ENCODE measurements at regions not wholly inside any gene's neighbourhood (a gene's known extent, or its start where the extent isn't known, plus 50 kb on each side); places are given as distances from the start of the nearest gene placed in this dataset.
"Not testable (repeated sequence)": the region's sequence is repeated elsewhere in the genome, so short reads cannot be mapped to it uniquely, and the experiment has no call there.

GRCh38 chr12:83317595-83317994 is 630.9 kb downstream of the TMTC2 start:
- no peaks in the 10 kb centered on the region for H3K4me1 ChIP-seq (ENCODE audit: control insufficient read depth in 2 of 2, insufficient read depth in 2 of 2, low read length in 1 of 2)
- 87% methylated on average over 3 of the region's 3 CpGs for WGBS, 2 donors
- H3K27ac ChIP-seq (ENCODE audit: low read depth in 2 of 2, low read length in 1 of 2) = no peak overlapping the region

DNA sequence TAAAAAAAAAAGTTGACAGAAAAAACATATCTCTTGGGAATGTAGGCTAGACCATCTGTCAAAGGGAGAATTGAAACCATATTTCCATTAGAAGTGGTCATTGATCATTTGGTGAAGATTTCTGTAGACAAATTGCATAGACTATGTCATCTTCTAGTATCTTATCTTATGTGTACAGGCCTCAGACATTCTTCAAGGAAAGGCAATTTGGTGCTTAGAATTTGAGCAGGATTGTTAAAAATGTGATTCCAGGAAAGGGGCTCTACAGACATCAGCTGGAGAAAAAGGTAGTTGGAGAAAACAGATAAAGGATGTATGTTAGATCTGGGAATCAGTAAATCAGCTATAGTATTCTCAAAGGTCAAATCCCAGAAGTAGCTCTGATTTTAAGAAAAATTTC is 627.1 kb downstream of the TMTC2 start:
- Histone ChIP-seq H3K36me3 (ENCODE audit: control insufficient read depth in 2 of 2, insufficient read depth in 2 of 2, low read length in 1 of 2) (no peaks in the 10 kb centered on the region), H3K9me3 (ENCODE audit: control insufficient read depth in 2 of 2, insufficient read depth in 1 of 2, low read depth in 1 of 2, low read length in 1 of 2) (no peaks in the 10 kb centered on the region), H3K27me3 (ENCODE audit: control insufficient read depth in 1 of 2, insufficient read depth in 2 of 2, low read length in 2 of 2) (no peaks in the 10 kb centered on the region), H3K4me3 (ENCODE audit: low read depth in 1 of 2, low read length in 2 of 2) (no peak overlapping the region), H3K27ac (ENCODE audit: low read depth in 2 of 2, low read length in 1 of 2) (no peak overlapping the region), H3K4me1 (ENCODE audit: control insufficient read depth in 2 of 2, insufficient read depth in 2 of 2, low read length in 1 of 2) (no peaks in the 10 kb centered on the region)

More at GRCh38 chr12:83317595-83317994, 630.9 kb downstream of the TMTC2 start:
- Histone ChIP-seq H3K9me3 (ENCODE audit: control insufficient read depth in 2 of 2, insufficient read depth in 1 of 2, low read depth in 1 of 2, low read length in 1 of 2) (no peaks in the 10 kb centered on the region), H3K4me3 (ENCODE audit: low read depth in 1 of 2, low read length in 2 of 2) (no peak overlapping the region), H3K36me3 (ENCODE audit: control insufficient read depth in 2 of 2, insufficient read depth in 2 of 2, low read length in 1 of 2) (no peaks in the 10 kb centered on the region), H3K27me3 (ENCODE audit: control insufficient read depth in 1 of 2, insufficient read depth in 2 of 2, low read length in 2 of 2) (no peaks in the 10 kb centered on the region)

DNA sequence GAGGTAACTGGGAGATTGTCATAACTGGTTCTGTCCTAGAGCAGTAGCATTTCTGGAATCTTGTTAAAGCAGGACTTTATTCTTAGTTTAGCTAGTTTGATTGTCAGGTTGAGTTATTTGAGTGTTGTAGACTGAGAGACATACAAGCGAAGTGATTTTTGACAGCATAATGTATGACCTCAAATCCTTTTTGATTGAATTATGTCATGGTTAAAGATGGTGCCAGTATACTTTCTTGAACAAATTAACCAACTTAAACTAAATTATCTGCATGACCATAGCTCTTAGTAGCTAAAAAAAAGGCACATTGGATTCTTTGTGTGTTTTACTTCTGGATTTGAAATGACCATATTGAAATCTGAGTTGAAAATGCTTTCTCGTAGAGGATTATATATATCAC is 626.6 kb downstream of the TMTC2 start:
- Histone ChIP-seq H3K9me3 (ENCODE audit: control insufficient read depth in 2 of 2, insufficient read depth in 1 of 2, low read depth in 1 of 2, low read length in 1 of 2) (no peaks in the 10 kb centered on the region), H3K4me3 (ENCODE audit: low read depth in 1 of 2, low read length in 2 of 2) (no peak overlapping the region), H3K36me3 (ENCODE audit: control insufficient read depth in 2 of 2, insufficient read depth in 2 of 2, low read length in 1 of 2) (no peaks in the 10 kb centered on the region), H3K27me3 (ENCODE audit: control insufficient read depth in 1 of 2, insufficient read depth in 2 of 2, low read length in 2 of 2) (no peaks in the 10 kb centered on the region), H3K27ac (ENCODE audit: low read depth in 2 of 2, low read length in 1 of 2) (no peak overlapping the region), H3K4me1 (ENCODE audit: control insufficient read depth in 2 of 2, insufficient read depth in 2 of 2, low read length in 1 of 2) (no peaks in the 10 kb centered on the region)
- WGBS, 2 donors = 81 to 86% methylated on average over 2 of the region's 2 CpGs

DNA sequence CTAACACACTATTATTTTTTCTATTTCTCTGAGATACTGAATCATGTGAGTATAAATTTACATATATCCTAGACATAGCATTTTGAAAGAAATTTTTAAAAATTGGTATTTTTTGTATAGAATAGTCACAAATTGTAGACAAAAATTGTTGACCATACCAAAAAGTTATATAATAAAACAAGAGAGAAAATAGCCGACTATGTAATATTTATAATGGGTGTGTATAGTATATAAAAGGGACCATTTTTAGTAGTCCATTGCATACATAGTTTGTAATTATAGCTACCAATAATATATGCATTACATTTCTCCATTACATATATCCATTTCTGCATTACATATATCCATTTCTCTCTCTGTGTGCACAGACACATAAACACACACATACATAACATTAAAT is 590.2 kb downstream of the TMTC2 start:
- no peaks in the 10 kb centered on the region for H3K27me3 ChIP-seq (ENCODE audit: control insufficient read depth in 1 of 2, insufficient read depth in 2 of 2, low read length in 2 of 2)
- no peak overlapping the region for H3K27ac ChIP-seq (ENCODE audit: low read depth in 2 of 2, low read length in 1 of 2)
- no peak overlapping the region for H3K4me3 ChIP-seq (ENCODE audit: low read depth in 1 of 2, low read length in 2 of 2)
- 91 to 93% methylated on average over 1 of the region's 1 CpG for WGBS, 2 donors
- no peaks in the 10 kb centered on the region for H3K36me3 ChIP-seq (ENCODE audit: control insufficient read depth in 2 of 2, insufficient read depth in 2 of 2, low read length in 1 of 2)
- H3K4me1 ChIP-seq (ENCODE audit: control insufficient read depth in 2 of 2, insufficient read depth in 2 of 2, low read length in 1 of 2) = no peaks in the 10 kb centered on the region
- peaks cover 0 to 2% of the 10 kb centered on the region in 2 donors for H3K9me3 ChIP-seq (ENCODE audit: control insufficient read depth in 2 of 2, insufficient read depth in 1 of 2, low read depth in 1 of 2, low read length in 1 of 2)

DNA sequence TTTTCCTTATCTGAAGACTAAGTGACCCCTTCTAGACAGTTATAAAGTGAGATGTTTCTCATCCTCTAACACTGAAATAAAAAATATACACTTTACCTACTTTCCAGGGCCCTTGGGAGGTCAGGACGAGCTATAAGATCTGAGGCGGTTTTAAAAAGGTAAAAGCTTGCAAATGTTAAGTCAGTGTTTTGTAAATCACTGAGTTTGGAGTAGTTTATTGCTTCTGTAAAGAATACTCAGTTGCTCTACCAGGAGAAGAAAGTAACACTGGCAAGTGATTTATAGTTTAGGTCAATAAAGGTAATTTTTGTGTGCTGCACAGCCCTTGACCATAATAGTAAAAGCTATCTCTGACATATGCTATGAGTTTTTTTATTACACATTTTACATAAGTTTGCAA is 584.5 kb downstream of the TMTC2 start:
- Histone ChIP-seq H3K4me3 (ENCODE audit: low read depth in 1 of 2, low read length in 2 of 2) (no peak overlapping the region), H3K4me1 (ENCODE audit: control insufficient read depth in 2 of 2, insufficient read depth in 2 of 2, low read length in 1 of 2) (no peaks in the 10 kb centered on the region), H3K36me3 (ENCODE audit: control insufficient read depth in 2 of 2, insufficient read depth in 2 of 2, low read length in 1 of 2) (no peaks in the 10 kb centered on the region), H3K9me3 (ENCODE audit: control insufficient read depth in 2 of 2, insufficient read depth in 1 of 2, low read depth in 1 of 2, low read length in 1 of 2) (no peaks in the 10 kb centered on the region), H3K27me3 (ENCODE audit: control insufficient read depth in 1 of 2, insufficient read depth in 2 of 2, low read length in 2 of 2) (no peaks in the 10 kb centered on the region), H3K27ac (ENCODE audit: low read depth in 2 of 2, low read length in 1 of 2) (no peak overlapping the region)
- WGBS, 2 donors = 81 to 88% methylated on average over 2 of the region's 2 CpGs

DNA sequence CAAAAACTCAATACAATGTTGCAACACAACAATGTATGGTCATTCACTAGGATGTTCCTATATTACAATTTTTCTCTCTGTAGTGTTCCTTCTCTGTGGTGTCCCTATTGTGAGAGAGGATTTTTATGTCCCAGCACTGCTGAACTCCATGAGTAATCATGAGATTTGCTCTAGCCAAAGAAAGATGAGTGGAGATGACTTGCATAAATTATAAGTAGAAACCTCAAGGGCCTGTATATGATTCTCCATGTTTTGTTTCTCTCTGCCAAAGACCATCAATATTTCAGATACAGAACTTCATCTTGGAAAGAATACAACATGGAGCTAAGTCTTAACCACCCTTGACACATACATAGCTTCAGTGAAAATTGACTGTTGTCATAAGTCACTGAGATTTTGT is 579.1 kb downstream of the TMTC2 start:
- no peaks in the 10 kb centered on the region for H3K27me3 ChIP-seq (ENCODE audit: control insufficient read depth in 1 of 2, insufficient read depth in 2 of 2, low read length in 2 of 2)
- H3K4me1 ChIP-seq (ENCODE audit: control insufficient read depth in 2 of 2, insufficient read depth in 2 of 2, low read length in 1 of 2) = no peaks in the 10 kb centered on the region
- no peaks in the 10 kb centered on the region for H3K36me3 ChIP-seq (ENCODE audit: control insufficient read depth in 2 of 2, insufficient read depth in 2 of 2, low read length in 1 of 2)
- no peaks in the 10 kb centered on the region for H3K9me3 ChIP-seq (ENCODE audit: control insufficient read depth in 2 of 2, insufficient read depth in 1 of 2, low read depth in 1 of 2, low read length in 1 of 2)
- H3K27ac ChIP-seq (ENCODE audit: low read depth in 2 of 2, low read length in 1 of 2) = no peak overlapping the region
- H3K4me3 ChIP-seq (ENCODE audit: low read depth in 1 of 2, low read length in 2 of 2) = no peak overlapping the region

DNA sequence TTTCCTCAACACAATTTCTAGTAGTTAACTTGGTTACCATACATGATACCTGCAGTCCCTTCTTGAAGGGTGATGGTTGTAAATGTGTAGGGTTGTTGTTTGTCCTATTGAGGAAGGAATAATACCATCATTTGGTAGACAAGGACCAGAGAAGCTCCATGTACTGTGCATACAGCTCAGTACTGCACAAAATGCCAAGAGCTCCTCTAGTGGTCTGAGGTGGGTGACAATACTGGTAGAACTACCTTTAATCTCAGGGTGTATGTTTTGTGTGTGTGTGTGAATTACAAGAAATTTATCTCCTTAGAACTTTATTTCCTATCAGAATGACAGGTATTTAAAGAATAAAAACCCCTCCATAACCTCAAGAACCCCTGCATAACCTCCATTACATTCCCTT is 575.3 kb downstream of the TMTC2 start:
- no peaks in the 10 kb centered on the region for H3K4me1 ChIP-seq (ENCODE audit: control insufficient read depth in 2 of 2, insufficient read depth in 2 of 2, low read length in 1 of 2)
- no peaks in the 10 kb centered on the region for H3K9me3 ChIP-seq (ENCODE audit: control insufficient read depth in 2 of 2, insufficient read depth in 1 of 2, low read depth in 1 of 2, low read length in 1 of 2)
- H3K4me3 ChIP-seq (ENCODE audit: low read depth in 1 of 2, low read length in 2 of 2) = no peak overlapping the region
- no peaks in the 10 kb centered on the region for H3K27me3 ChIP-seq (ENCODE audit: control insufficient read depth in 1 of 2, insufficient read depth in 2 of 2, low read length in 2 of 2)
- no peaks in the 10 kb centered on the region for H3K36me3 ChIP-seq (ENCODE audit: control insufficient read depth in 2 of 2, insufficient read depth in 2 of 2, low read length in 1 of 2)
- H3K27ac ChIP-seq (ENCODE audit: low read depth in 2 of 2, low read length in 1 of 2) = no peak overlapping the region

GRCh38 chr12:83260126-83260525 is 573.4 kb downstream of the TMTC2 start:
- WGBS, 2 donors = 87 to 93% methylated on average over 3 of the region's 3 CpGs
- H3K27me3 ChIP-seq (ENCODE audit: control insufficient read depth in 1 of 2, insufficient read depth in 2 of 2, low read length in 2 of 2); H3K4me3 ChIP-seq (ENCODE audit: low read depth in 1 of 2, low read length in 2 of 2); H3K9me3 ChIP-seq (ENCODE audit: control insufficient read depth in 2 of 2, insufficient read depth in 1 of 2, low read depth in 1 of 2, low read length in 1 of 2); H3K27ac ChIP-seq (ENCODE audit: low read depth in 2 of 2, low read length in 1 of 2); H3K36me3 ChIP-seq (ENCODE audit: control insufficient read depth in 2 of 2, insufficient read depth in 2 of 2, low read length in 1 of 2); H3K4me1 ChIP-seq (ENCODE audit: control insufficient read depth in 2 of 2, insufficient read depth in 2 of 2, low read length in 1 of 2): not testable (repeated sequence)

GRCh38 chr12:83257726-83258125 is 571.0 kb downstream of the TMTC2 start:
- Histone ChIP-seq H3K4me3 (ENCODE audit: low read depth in 1 of 2, low read length in 2 of 2) (no peak overlapping the region), H3K36me3 (ENCODE audit: control insufficient read depth in 2 of 2, insufficient read depth in 2 of 2, low read length in 1 of 2) (no peaks in the 10 kb centered on the region)

DNA sequence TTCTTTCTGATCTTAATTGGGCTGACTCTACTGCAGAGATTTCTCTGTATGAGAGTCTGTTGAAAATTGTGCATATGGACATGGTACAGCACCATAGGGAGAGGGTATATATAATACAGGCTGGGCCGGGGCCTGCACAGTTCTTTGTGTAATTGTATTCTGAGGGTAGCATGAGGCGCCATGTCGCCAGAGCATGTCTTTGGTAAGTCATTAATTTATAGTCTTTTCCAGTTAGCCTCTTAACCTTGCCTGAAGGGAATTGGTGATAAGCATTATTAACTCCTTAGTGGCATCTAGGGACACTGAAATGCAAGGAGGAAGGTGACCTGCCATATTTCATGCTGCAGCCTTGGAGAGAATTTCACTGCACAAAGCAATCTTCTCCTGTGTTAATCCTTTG is 569.9 kb downstream of the TMTC2 start:
- 84 to 91% methylated on average over 3 of the region's 3 CpGs for WGBS, 2 donors

More at GRCh38 chr12:83257726-83258125, 571.0 kb downstream of the TMTC2 start:
- H3K4me1 ChIP-seq (ENCODE audit: control insufficient read depth in 2 of 2, insufficient read depth in 2 of 2, low read length in 1 of 2) = no peaks in the 10 kb centered on the region
- H3K27ac ChIP-seq (ENCODE audit: low read depth in 2 of 2, low read length in 1 of 2) = no peak overlapping the region
- H3K27me3 ChIP-seq (ENCODE audit: control insufficient read depth in 1 of 2, insufficient read depth in 2 of 2, low read length in 2 of 2) = no peaks in the 10 kb centered on the region
- H3K9me3 ChIP-seq (ENCODE audit: control insufficient read depth in 2 of 2, insufficient read depth in 1 of 2, low read depth in 1 of 2, low read length in 1 of 2) = no peaks in the 10 kb centered on the region

More for the DNA sequence above, 569.9 kb downstream of the TMTC2 start:
- H3K27me3 ChIP-seq (ENCODE audit: control insufficient read depth in 1 of 2, insufficient read depth in 2 of 2, low read length in 2 of 2) = no peaks in the 10 kb centered on the region
- H3K4me3 ChIP-seq (ENCODE audit: low read depth in 1 of 2, low read length in 2 of 2) = no peak overlapping the region
- H3K4me1 ChIP-seq (ENCODE audit: control insufficient read depth in 2 of 2, insufficient read depth in 2 of 2, low read length in 1 of 2) = no peaks in the 10 kb centered on the region
- no peak overlapping the region for H3K27ac ChIP-seq (ENCODE audit: low read depth in 2 of 2, low read length in 1 of 2)
- no peaks in the 10 kb centered on the region for H3K9me3 ChIP-seq (ENCODE audit: control insufficient read depth in 2 of 2, insufficient read depth in 1 of 2, low read depth in 1 of 2, low read length in 1 of 2)
- no peaks in the 10 kb centered on the region for H3K36me3 ChIP-seq (ENCODE audit: control insufficient read depth in 2 of 2, insufficient read depth in 2 of 2, low read length in 1 of 2)

All from esophagus (tissue), 2 donors.